Prostate gland (tissue), 2 donors: ENCODE measurements at regions not wholly inside any gene's neighbourhood (a gene's known extent, or its start where the extent isn't known, plus 50 kb on each side); places are given as distances from the start of the nearest gene placed in this dataset.
A peak's percentile ranks its signal among the peaks of the same experiment; 100 is the strongest.

Source experiments
- DNase-seq: peaks from one replicate; pipeline ENCODE4 v3.0.0-alpha.2; 2019; ENCODE audit warnings: low spot score
- H3K27ac ChIP-seq, 2 donors: fragments of 200-600 bp; sonication (generic); 2 replicates each; pipeline ENCODE4 v1.5.1; 2017 to 2019
- H3K27me3 ChIP-seq: fragments of 200-600 bp; sonication (generic); replicated peaks from 2 replicates; pipeline ENCODE4 v1.5.1; 2019; ENCODE audit not compliant: insufficient read depth
- H3K36me3 ChIP-seq, 2 donors: fragments of 200-600 bp; sonication (generic); 1 replicate in 1 of 2; 2 replicates in 1 of 2; pipeline versions ENCODE4 v1.5.1 to v1.8.1; 2017 to 2019
- H3K4me1 ChIP-seq: fragments of 200-600 bp; sonication (generic); replicated peaks from 2 replicates; pipeline ENCODE4 v1.5.1; 2019
- H3K4me3 ChIP-seq, 2 donors: fragments of 200-600 bp; sonication (generic); 2 replicates each; pipeline ENCODE4 v1.5.1; 2017 to 2019
- H3K9me3 ChIP-seq: fragments of 200-600 bp; sonication (generic); 2 replicates; pipeline ENCODE4 v1.5.1; 2017
- POLR2A ChIP-seq: fragments of 450-650 bp; IDR thresholded peaks from one replicate; pipeline ENCODE4 v1.6.1; 2016; ENCODE audit warnings: antibody characterized with exemption, mild to moderate bottlenecking
- POLR2AphosphoS5 ChIP-seq: sonication (generic); formaldehyde crosslinking; IDR thresholded peaks from one replicate; pipeline ENCODE4 v1.6.1; 2017; ENCODE audit warnings: antibody characterized with exemption
- WGBS: methylation state at CpG from one replicate; pipeline ENCODE4 v1.1.5; 2018; 5-methylcytosine and 5-hydroxymethylcytosine counted together
- intact Hi-C: fragments of 100-400 bp; cut with DNase I; formaldehyde crosslinking; loops from one replicate; pipeline ENCODE4 v1.14.2; 2022
- TF ChIP-seq, protein P1 (sequence below), 4 experiments: fragments of 200-600 bp in 2 of 4; fragments of 450-650 bp in 2 of 4; sonication (generic) in 2 of 4; IDR thresholded peaks; 1 replicate in 3 of 4; 2 replicates in 1 of 4; pipeline ENCODE4 v1.5.1; 2016 to 2019; ENCODE audit warnings: antibody characterized with exemption in 4 of 4, mild to moderate bottlenecking in 2 of 4, moderate library complexity in 2 of 4

DNA sequence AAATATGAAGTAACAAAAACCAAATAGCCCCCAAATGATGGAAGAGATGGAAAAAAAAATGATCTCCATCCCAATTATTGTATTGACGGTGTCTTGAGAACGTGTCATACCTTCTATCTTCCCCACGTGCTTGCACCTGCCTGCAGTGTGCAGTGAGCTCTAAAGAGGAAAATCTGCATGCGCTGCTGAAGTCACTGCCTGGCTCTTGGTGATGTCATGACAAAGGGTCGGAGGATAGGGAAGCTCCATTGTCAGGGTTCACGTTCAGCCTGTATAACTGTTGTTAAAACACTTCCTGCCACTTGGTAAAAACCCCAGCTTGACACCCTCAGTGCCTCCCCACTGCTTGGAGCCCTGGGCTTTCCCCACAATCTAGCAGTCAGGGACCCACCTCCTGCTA, 549.2 kb upstream of the MKI67 start:
- Histone ChIP-seq H3K27ac (no peak overlapping the region), H3K4me1 (no peaks in the 10 kb centered on the region), H3K4me3 (no peak overlapping the region), H3K36me3 (no peaks in the 10 kb centered on the region), H3K27me3 (no peaks in the 10 kb centered on the region), H3K9me3 (no peaks in the 10 kb centered on the region)
- WGBS = 70% methylated on average over 6 of the region's 6 CpGs
- DNase-seq = no peak
- intact Hi-C loops = no loop called here
- TF ChIP-seq, protein P1, sequence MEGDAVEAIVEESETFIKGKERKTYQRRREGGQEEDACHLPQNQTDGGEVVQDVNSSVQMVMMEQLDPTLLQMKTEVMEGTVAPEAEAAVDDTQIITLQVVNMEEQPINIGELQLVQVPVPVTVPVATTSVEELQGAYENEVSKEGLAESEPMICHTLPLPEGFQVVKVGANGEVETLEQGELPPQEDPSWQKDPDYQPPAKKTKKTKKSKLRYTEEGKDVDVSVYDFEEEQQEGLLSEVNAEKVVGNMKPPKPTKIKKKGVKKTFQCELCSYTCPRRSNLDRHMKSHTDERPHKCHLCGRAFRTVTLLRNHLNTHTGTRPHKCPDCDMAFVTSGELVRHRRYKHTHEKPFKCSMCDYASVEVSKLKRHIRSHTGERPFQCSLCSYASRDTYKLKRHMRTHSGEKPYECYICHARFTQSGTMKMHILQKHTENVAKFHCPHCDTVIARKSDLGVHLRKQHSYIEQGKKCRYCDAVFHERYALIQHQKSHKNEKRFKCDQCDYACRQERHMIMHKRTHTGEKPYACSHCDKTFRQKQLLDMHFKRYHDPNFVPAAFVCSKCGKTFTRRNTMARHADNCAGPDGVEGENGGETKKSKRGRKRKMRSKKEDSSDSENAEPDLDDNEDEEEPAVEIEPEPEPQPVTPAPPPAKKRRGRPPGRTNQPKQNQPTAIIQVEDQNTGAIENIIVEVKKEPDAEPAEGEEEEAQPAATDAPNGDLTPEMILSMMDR (IDR thresholded peaks at IDR 0.05) = no peak
- no peak for TF ChIP-seq POLR2A
- no peak for TF ChIP-seq POLR2AphosphoS5

GRCh38 chr10:128680116-128680515, 553.9 kb upstream of the MKI67 start:
- H3K36me3 ChIP-seq = no peaks in the 10 kb centered on the region
- 89% methylated on average over 8 of the region's 8 CpGs for WGBS
- H3K27me3 ChIP-seq = no peaks in the 10 kb centered on the region
- no peak overlapping the region for H3K4me3 ChIP-seq
- DNase-seq = no peak
- TF ChIP-seq POLR2A = no peak
- no peak for TF ChIP-seq POLR2AphosphoS5
- TF ChIP-seq, protein P1 (IDR thresholded peaks at IDR 0.05) = no peak
- no peaks in the 10 kb centered on the region for H3K9me3 ChIP-seq
- no peak overlapping the region for H3K27ac ChIP-seq
- intact Hi-C loops = no loop called here
- peaks cover 3% of the 10 kb centered on the region for H3K4me1 ChIP-seq

DNA sequence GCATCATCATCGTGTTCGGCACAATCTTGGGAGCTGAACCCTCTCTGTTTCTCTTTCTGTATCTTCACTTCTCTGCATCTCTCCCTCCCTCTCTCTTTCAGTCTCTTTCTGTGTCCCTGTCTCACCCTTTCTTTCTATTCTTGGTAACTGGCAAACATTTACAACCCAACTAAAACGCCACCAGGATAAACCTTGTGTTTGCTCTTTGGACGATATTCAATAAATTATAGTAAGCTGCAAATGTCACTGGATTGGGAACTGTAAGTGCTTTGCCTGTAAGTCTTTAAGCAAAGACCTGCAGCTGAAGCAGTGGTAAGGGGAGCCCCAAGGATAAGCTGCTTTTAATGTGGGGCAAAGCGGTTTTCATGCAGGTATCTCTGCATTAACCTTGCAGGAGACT, 558.0 kb upstream of the MKI67 start:
- Histone ChIP-seq H3K9me3 (no peaks in the 10 kb centered on the region), H3K4me1 (peaks cover 3% of the 10 kb centered on the region), H3K27me3 (no peaks in the 10 kb centered on the region), H3K36me3 (no peaks in the 10 kb centered on the region), H3K27ac (peak overlapping the region; percentile 49 to 74), H3K4me3 (peak overlapping the region in 1 of 2 donors; percentile 16)
- TF ChIP-seq, protein P1 (IDR thresholded peaks at IDR 0.05) = no peak
- no peak for TF ChIP-seq POLR2A
- TF ChIP-seq POLR2AphosphoS5 = peak; percentile 75
- WGBS = 24% methylated on average over 5 of the region's 5 CpGs
- intact Hi-C loops = no loop called here
- no peak for DNase-seq

GRCh38 chr10:128686630-128687278, 560.5 kb upstream of the MKI67 start:
- no peaks in the 10 kb centered on the region for H3K9me3 ChIP-seq
- WGBS = 74% methylated on average over 11 of the region's 11 CpGs
- H3K4me3 ChIP-seq = no peak overlapping the region
- H3K27me3 ChIP-seq = no peaks in the 10 kb centered on the region
- peak overlapping the region; percentile 63 to 72 for H3K27ac ChIP-seq
- H3K36me3 ChIP-seq = no peaks in the 10 kb centered on the region
- H3K4me1 ChIP-seq = peaks cover 3% of the 10 kb centered on the region
- DNase-seq = no peak
- TF ChIP-seq, protein P1 (IDR thresholded peaks at IDR 0.05) = no peak
- TF ChIP-seq POLR2A (no peak), POLR2AphosphoS5 (no peak)
- intact Hi-C loops = no loop called here

DNA sequence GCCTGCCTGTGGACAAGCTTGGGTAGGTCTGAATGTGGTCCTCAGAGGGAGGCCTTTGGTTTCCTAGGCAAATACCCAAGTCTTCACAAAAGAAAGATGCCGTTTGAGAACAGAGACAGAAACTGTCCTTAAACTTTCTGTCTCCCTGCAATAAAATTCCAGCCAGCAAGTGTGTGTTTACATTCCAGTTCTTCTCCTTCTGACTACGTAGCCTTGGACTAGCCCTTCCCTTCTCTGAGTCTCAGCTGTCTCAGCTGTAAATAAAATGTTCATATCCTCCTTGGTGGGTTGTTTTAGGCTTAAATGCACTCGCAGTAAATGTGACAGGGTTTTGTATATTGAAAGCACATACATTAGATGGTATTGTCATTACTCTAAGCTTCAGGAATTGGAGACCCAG, 561.2 kb upstream of the MKI67 start:
- no peak overlapping the region for H3K4me3 ChIP-seq
- no peaks in the 10 kb centered on the region for H3K36me3 ChIP-seq
- H3K27me3 ChIP-seq = no peaks in the 10 kb centered on the region
- H3K4me1 ChIP-seq = peaks cover 3% of the 10 kb centered on the region
- H3K27ac ChIP-seq = peak overlapping the region; percentile 63 to 72
- no peaks in the 10 kb centered on the region for H3K9me3 ChIP-seq
- TF ChIP-seq, protein P1 (IDR thresholded peaks at IDR 0.05) = no peak
- peak; percentile 60 for TF ChIP-seq POLR2AphosphoS5
- intact Hi-C loops = no loop called here
- no peak for DNase-seq
- WGBS = 20% methylated on average over 3 of the region's 3 CpGs
